ENCODE measurements at regions not wholly inside any gene's neighbourhood (a gene's known extent, or its start where the extent isn't known, plus 50 kb on each side); places are given as distances from the start of the nearest gene placed in this dataset.

GRCh38 chr17:11035681-11036080 lies 197.8 kb upstream of the PIRT start:
- DNase-seq: no peak
- intact Hi-C loops (cut with DNase I): no loop called here
- H3K27me3 ChIP-seq: no peaks in the 10 kb centered on the region
- H3K27ac ChIP-seq: no peak overlapping the region
- H3K9ac ChIP-seq (ENCODE audit: low read depth in 2 of 2, low read length in 2 of 2): no peak overlapping the region
- no peaks in the 10 kb centered on the region for H3K4me1 ChIP-seq
- TF ChIP-seq, protein P1, sequence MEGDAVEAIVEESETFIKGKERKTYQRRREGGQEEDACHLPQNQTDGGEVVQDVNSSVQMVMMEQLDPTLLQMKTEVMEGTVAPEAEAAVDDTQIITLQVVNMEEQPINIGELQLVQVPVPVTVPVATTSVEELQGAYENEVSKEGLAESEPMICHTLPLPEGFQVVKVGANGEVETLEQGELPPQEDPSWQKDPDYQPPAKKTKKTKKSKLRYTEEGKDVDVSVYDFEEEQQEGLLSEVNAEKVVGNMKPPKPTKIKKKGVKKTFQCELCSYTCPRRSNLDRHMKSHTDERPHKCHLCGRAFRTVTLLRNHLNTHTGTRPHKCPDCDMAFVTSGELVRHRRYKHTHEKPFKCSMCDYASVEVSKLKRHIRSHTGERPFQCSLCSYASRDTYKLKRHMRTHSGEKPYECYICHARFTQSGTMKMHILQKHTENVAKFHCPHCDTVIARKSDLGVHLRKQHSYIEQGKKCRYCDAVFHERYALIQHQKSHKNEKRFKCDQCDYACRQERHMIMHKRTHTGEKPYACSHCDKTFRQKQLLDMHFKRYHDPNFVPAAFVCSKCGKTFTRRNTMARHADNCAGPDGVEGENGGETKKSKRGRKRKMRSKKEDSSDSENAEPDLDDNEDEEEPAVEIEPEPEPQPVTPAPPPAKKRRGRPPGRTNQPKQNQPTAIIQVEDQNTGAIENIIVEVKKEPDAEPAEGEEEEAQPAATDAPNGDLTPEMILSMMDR (IDR thresholded peaks at IDR 0.05): no peak
- H3K4me3 ChIP-seq: no peak overlapping the region
- H3K9me3 ChIP-seq: no peaks in the 10 kb centered on the region
- H3K36me3 ChIP-seq: no peaks in the 10 kb centered on the region

DNA sequence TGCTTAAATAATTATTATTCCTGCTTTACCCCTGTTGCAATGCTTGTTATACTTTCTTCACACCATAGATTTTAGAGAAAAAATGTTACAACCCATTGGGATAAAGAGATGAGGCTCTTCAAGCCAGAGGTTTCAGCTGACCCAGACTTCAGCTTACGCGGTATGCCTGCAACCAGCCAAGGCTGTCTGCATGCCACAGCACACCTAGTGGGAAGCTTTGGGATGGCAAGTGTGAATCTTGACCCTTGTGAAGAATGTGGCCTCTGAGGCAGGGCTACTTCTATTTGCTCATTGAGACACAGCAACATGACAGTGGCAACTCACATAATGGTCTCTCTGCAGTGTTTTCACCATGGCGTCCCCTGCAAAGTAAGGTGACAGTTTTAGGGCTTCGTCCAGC lies 193.9 kb upstream of the PIRT start:
- Histone ChIP-seq H3K27me3 (no peaks in the 10 kb centered on the region), H3K4me1 (no peaks in the 10 kb centered on the region), H3K4me3 (no peak overlapping the region), H3K9me3 (no peaks in the 10 kb centered on the region), H3K36me3 (no peaks in the 10 kb centered on the region), H3K27ac (no peak overlapping the region), H3K9ac (ENCODE audit: low read depth in 2 of 2, low read length in 2 of 2) (no peak overlapping the region)
- intact Hi-C loops (cut with DNase I): no loop called here
- no peak for DNase-seq
- TF ChIP-seq, protein P1 (IDR thresholded peaks at IDR 0.05): no peak

DNA sequence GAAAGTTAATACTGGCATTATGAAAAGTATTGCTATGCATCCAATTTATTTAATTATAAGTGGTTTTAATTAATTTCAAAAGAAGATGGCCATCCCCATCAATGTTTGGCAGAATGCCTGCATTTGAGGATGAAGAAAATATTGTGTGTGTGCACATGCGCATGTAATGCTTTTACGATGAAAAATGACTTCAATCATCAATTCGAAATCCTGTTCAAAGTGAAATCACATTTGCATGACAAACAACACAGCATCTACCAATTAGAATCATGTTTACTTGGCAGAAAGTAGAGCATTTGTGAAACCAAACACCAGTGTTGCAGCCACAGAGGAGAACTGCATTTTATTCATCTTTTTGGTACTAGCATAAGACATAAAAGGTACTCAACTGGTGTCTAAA lies 191.9 kb upstream of the PIRT start:
- no peak overlapping the region for H3K9ac ChIP-seq (ENCODE audit: low read depth in 2 of 2, low read length in 2 of 2)
- no peak overlapping the region for H3K27ac ChIP-seq
- no peaks in the 10 kb centered on the region for H3K36me3 ChIP-seq
- TF ChIP-seq, protein P1 (IDR thresholded peaks at IDR 0.05): no peak
- intact Hi-C loops (cut with DNase I): no loop called here
- H3K4me3 ChIP-seq: no peak overlapping the region
- H3K4me1 ChIP-seq: no peaks in the 10 kb centered on the region
- no peak for DNase-seq
- H3K9me3 ChIP-seq: no peaks in the 10 kb centered on the region
- H3K27me3 ChIP-seq: no peaks in the 10 kb centered on the region

GRCh38 chr17:11028349-11028748 lies 190.5 kb upstream of the PIRT start:
- Histone ChIP-seq H3K27ac (no peak overlapping the region), H3K9ac (ENCODE audit: low read depth in 2 of 2, low read length in 2 of 2) (no peak overlapping the region), H3K36me3 (no peaks in the 10 kb centered on the region), H3K4me1 (no peaks in the 10 kb centered on the region), H3K9me3 (no peaks in the 10 kb centered on the region), H3K4me3 (no peak overlapping the region), H3K27me3 (no peaks in the 10 kb centered on the region)
- DNase-seq: no peak
- TF ChIP-seq, protein P1 (IDR thresholded peaks at IDR 0.05): no peak
- intact Hi-C loops (cut with DNase I): no loop called here

DNA sequence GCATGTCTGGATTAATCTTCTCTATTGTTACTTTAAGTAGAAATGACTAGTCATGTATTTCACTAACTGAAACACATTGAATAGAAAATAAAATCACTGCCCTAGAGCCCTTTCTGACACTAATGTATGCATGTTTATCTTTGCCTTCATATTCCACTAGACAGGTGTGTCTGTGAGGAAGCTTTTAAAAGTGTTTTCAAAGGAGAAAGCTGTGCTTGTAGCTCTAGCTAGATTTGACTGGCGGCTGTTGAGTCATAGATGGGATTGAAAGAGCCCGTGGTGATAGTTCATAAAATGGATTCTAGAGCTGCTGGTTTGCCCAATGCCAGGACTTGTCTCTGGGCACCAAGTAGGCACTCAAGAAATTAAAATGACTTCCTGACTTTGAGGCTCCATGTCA lies 189.0 kb upstream of the PIRT start:
- Histone ChIP-seq H3K27ac (no peak overlapping the region), H3K9me3 (no peaks in the 10 kb centered on the region), H3K4me3 (no peak overlapping the region), H3K4me1 (no peaks in the 10 kb centered on the region), H3K27me3 (no peaks in the 10 kb centered on the region), H3K36me3 (no peaks in the 10 kb centered on the region), H3K9ac (ENCODE audit: low read depth in 2 of 2, low read length in 2 of 2) (no peak overlapping the region)
- intact Hi-C loops (cut with DNase I): no loop called here
- TF ChIP-seq, protein P1 (IDR thresholded peaks at IDR 0.05): no peak
- DNase-seq: no peak

Measured in colonic mucosa (tissue), 4 donors.